Endothelial cell of umbilical vein (primary cell): ENCODE measurements at regions not wholly inside any gene's neighbourhood (a gene's known extent, or its start where the extent isn't known, plus 50 kb on each side); places are given as distances from the start of the nearest gene placed in this dataset.

Experiments
- BruUV-seq: library from RNA; stranded (reverse); fragments of 400-500 nt; replicated peaks from 2 replicates; lab custom pipeline; 2021; lab: Mats Ljungman, UMichigan
- CTCF ChIA-PET: fragments of 300-600, 350-600 bp; sonication (Branson Sonifier 250); formaldehyde crosslinking; loops from one replicate; lab custom pipeline; 2021; ENCODE audit warnings: antibody characterized with exemption, inconsistent platforms; lab: Charles Lee
- POLR2A ChIA-PET: fragments of 300-600, 350-600 bp; sonication (Branson Sonifier 250); formaldehyde crosslinking; loops from one replicate; lab custom pipeline; 2021; ENCODE audit warnings: antibody characterized with exemption, inconsistent platforms; lab: Charles Lee
- DNase-seq: peaks from one replicate; pipeline ENCODE4 v3.0.0-alpha.2; 2011; ENCODE audit warnings: low read depth, low spot score
- FAIRE-seq: peaks from 2 replicates; lab custom pipeline; 2011; peaks lifted over from hg19 to GRCh38; lab: Jason Lieb, UNC
- H2AFZ ChIP-seq: 2 replicates; pipeline ENCODE4 v1.6.0; 2012; ENCODE audit warnings: low read depth, low read length, control low read depth, inconsistent platforms
- H3K27ac ChIP-seq: 2 replicates; pipeline ENCODE4 v1.5.1; 2011; ENCODE audit warnings: low read depth, mild to moderate bottlenecking, control low read depth, low read length, moderate library complexity; ENCODE audit not compliant: insufficient read depth
- H3K27me3 ChIP-seq, 2 experiments: 2 replicates each; pipeline versions ENCODE4 v1.6.0 to v1.6.1; 2011; ENCODE audit warnings: low read length in 2 of 2, mixed read lengths in 1 of 2; ENCODE audit not compliant: control insufficient read depth in 2 of 2, insufficient read depth in 2 of 2
- H3K36me3 ChIP-seq, 2 experiments: 2 replicates in 1 of 2; 3 replicates in 1 of 2; pipeline ENCODE4 v1.5.1; 2011; ENCODE audit warnings: low read length in 2 of 2, mild to moderate bottlenecking in 1 of 2, moderate library complexity in 1 of 2; ENCODE audit not compliant: control insufficient read depth in 2 of 2, insufficient read depth in 2 of 2; ENCODE audit errors: extremely low read depth in 1 of 2
- H3K4me1 ChIP-seq: 3 replicates; pipeline ENCODE4 v1.5.1; 2011; ENCODE audit warnings: mild to moderate bottlenecking, low read length; ENCODE audit not compliant: control insufficient read depth, insufficient read depth; ENCODE audit errors: extremely low read depth
- H3K4me2 ChIP-seq: 2 replicates; pipeline ENCODE4 v1.6.1; 2011; ENCODE audit warnings: low read length, control low read depth, mixed read lengths; ENCODE audit not compliant: insufficient read depth
- H3K4me3 ChIP-seq, 3 experiments: fragments of 200-600 bp in 1 of 3; sonication (generic), shearing (Covaris generic) in 1 of 3; replicated peaks in 1 of 3; 2 replicates each; pipeline ENCODE4 v1.5.1; 2011 to 2016; ENCODE audit warnings: control low read depth in 3 of 3, low read length in 3 of 3, mild to moderate bottlenecking in 2 of 3, inconsistent platforms in 1 of 3, low read depth in 1 of 3, moderate library complexity in 1 of 3; ENCODE audit not compliant: insufficient read depth in 1 of 3
- H3K79me2 ChIP-seq: 2 replicates; pipeline ENCODE4 v1.6.0; 2012; ENCODE audit warnings: low read length, inconsistent platforms; ENCODE audit not compliant: control insufficient read depth, insufficient read depth
- H3K9ac ChIP-seq: replicated peaks from 2 replicates; pipeline ENCODE3; 2011; ENCODE audit warnings: low read length, control low read depth; ENCODE audit not compliant: insufficient read depth; ENCODE audit errors: extremely low read depth
- H3K9me1 ChIP-seq: replicated peaks from 3 replicates; pipeline ENCODE4 v1.6.0; 2011; ENCODE audit warnings: mild to moderate bottlenecking, low read length; ENCODE audit not compliant: control insufficient read depth, insufficient read depth; ENCODE audit errors: extremely low read depth
- H3K9me3 ChIP-seq: replicated peaks from 2 replicates; pipeline ENCODE4 v1.5.1; 2012; ENCODE audit warnings: low read length, inconsistent platforms; ENCODE audit not compliant: control insufficient read depth, insufficient read depth
- H4K20me1 ChIP-seq: replicated peaks from 2 replicates; pipeline ENCODE3; 2011; ENCODE audit warnings: mild to moderate bottlenecking, low read length; ENCODE audit not compliant: control insufficient read depth, insufficient read depth; ENCODE audit errors: extremely low read depth
- EZH2 ChIP-seq: IDR thresholded peaks from 2 replicates; pipeline ENCODE4 v1.6.1; 2012; ENCODE audit warnings: borderline replicate concordance, low read depth, mild to moderate bottlenecking, moderate library complexity, low read length, inconsistent platforms; ENCODE audit not compliant: severe bottlenecking
- FOS ChIP-seq: IDR thresholded peaks from 2 replicates; pipeline ENCODE4 v1.6.1; 2011; ENCODE audit warnings: mild to moderate bottlenecking, low read length, moderate library complexity, borderline replicate concordance; ENCODE audit not compliant: insufficient read depth
- GATA2 ChIP-seq: IDR thresholded peaks from 2 replicates; pipeline ENCODE4 v1.7.0; 2011; ENCODE audit warnings: low read depth, mild to moderate bottlenecking, moderate library complexity, mixed read lengths, low read length; ENCODE audit not compliant: insufficient read length, insufficient read depth
- JUN ChIP-seq: IDR thresholded peaks from 2 replicates; pipeline ENCODE4 v1.6.1; 2011; ENCODE audit warnings: borderline replicate concordance, low read depth; ENCODE audit not compliant: insufficient read length, insufficient read depth
- MYC ChIP-seq: IDR thresholded peaks from one replicate; pipeline ENCODE4 v1.6.1; 2011; ENCODE audit warnings: mild to moderate bottlenecking, low read depth, low read length
- POLR2A ChIP-seq: IDR thresholded peaks from 2 replicates; pipeline ENCODE4 v1.6.1; 2012; ENCODE audit warnings: low read depth, mild to moderate bottlenecking, control low read depth, low read length
- POLR2AphosphoS5 ChIP-seq: IDR thresholded peaks from 2 replicates; pipeline ENCODE4 v1.6.1; 2012; ENCODE audit warnings: low read depth, mild to moderate bottlenecking, control low read depth, low read length, moderate library complexity; ENCODE audit not compliant: insufficient read depth
- dilution Hi-C: fragments of 300-500 bp; cut with MboI; formaldehyde crosslinking; loops from one replicate; pipeline ENCODE4 v1.15.0; 2019; ENCODE audit warnings: low sequenced_read_pairs; ENCODE audit not compliant: extremely low pct_ligation_motif_present
- intact Hi-C: fragments of 100-400 bp; cut with micrococcal nuclease; formaldehyde crosslinking; loops from one replicate; pipeline ENCODE4 v1.10.0; 2022
- TF ChIP-seq, protein P1 (sequence below), 2 donors: IDR thresholded peaks; 1 replicate in 1 of 2; 2 replicates in 1 of 2; pipeline ENCODE4 v1.5.1; 2011; ENCODE audit warnings: low read length in 2 of 2, mild to moderate bottlenecking in 2 of 2, moderate library complexity in 2 of 2, control low read depth in 1 of 2, inconsistent platforms in 1 of 2, low read depth in 1 of 2; ENCODE audit not compliant: insufficient read depth in 1 of 2; ENCODE audit errors: extremely low read depth in 1 of 2
- TF ChIP-seq, protein P2 (sequence below): IDR thresholded peaks from 2 replicates; pipeline ENCODE4 v1.6.1; 2011; ENCODE audit not compliant: insufficient read depth, insufficient read length

DNA sequence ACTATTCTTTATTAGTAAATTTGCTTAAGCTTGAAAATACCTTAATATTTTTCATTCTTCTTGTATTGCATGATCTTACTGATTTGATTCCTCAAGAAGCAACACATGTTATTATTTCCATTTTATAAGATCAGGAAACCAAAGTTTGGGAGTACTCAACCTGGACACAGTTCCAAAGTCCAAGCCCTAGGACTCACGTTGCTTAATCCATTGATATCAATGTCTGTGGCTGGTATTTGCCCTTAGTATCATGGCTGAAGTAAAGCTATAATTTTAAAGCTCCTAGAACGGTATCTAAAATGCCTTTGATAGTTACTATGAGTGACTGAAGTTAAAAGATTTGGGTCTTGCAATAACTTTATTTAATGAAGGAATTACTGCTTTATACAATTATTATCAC, 1045.3 kb downstream of the TUSC7 start:
- H3K27ac ChIP-seq = no peak overlapping the region
- BruUV-seq = no TSS peak
- H4K20me1 ChIP-seq = no peaks in the 10 kb centered on the region
- ChIA-PET CTCF (no interaction called here), POLR2A (no interaction called here)
- H3K9me3 ChIP-seq = no peaks in the 10 kb centered on the region
- H3K4me2 ChIP-seq = no peak overlapping the region
- H3K4me1 ChIP-seq = no peaks in the 10 kb centered on the region
- no peaks in the 10 kb centered on the region for H3K9me1 ChIP-seq
- intact Hi-C loops (no loop called here), dilution Hi-C loops (no loop called here)
- H3K79me2 ChIP-seq = no peaks in the 10 kb centered on the region
- DNase-seq (no peak), FAIRE-seq (no peak)
- TF ChIP-seq MYC (no peak), FOS (no peak), EZH2 (no peak)
- TF ChIP-seq, protein P1, sequence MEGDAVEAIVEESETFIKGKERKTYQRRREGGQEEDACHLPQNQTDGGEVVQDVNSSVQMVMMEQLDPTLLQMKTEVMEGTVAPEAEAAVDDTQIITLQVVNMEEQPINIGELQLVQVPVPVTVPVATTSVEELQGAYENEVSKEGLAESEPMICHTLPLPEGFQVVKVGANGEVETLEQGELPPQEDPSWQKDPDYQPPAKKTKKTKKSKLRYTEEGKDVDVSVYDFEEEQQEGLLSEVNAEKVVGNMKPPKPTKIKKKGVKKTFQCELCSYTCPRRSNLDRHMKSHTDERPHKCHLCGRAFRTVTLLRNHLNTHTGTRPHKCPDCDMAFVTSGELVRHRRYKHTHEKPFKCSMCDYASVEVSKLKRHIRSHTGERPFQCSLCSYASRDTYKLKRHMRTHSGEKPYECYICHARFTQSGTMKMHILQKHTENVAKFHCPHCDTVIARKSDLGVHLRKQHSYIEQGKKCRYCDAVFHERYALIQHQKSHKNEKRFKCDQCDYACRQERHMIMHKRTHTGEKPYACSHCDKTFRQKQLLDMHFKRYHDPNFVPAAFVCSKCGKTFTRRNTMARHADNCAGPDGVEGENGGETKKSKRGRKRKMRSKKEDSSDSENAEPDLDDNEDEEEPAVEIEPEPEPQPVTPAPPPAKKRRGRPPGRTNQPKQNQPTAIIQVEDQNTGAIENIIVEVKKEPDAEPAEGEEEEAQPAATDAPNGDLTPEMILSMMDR (IDR thresholded peaks at IDR 0.05; ENCODE audit: extremely low read depth in 1 of 2, insufficient read depth in 1 of 2, low read depth in 1 of 2, low read length in 2 of 2) = no peak
- TF ChIP-seq, protein P2, sequence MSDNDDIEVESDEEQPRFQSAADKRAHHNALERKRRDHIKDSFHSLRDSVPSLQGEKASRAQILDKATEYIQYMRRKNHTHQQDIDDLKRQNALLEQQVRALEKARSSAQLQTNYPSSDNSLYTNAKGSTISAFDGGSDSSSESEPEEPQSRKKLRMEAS = no peak
- H3K9ac ChIP-seq = no peak overlapping the region
- H2AFZ ChIP-seq = no peak overlapping the region
- H3K36me3 ChIP-seq = no peaks in the 10 kb centered on the region
- no peak overlapping the region for H3K4me3 ChIP-seq
- no peaks in the 10 kb centered on the region for H3K27me3 ChIP-seq

DNA sequence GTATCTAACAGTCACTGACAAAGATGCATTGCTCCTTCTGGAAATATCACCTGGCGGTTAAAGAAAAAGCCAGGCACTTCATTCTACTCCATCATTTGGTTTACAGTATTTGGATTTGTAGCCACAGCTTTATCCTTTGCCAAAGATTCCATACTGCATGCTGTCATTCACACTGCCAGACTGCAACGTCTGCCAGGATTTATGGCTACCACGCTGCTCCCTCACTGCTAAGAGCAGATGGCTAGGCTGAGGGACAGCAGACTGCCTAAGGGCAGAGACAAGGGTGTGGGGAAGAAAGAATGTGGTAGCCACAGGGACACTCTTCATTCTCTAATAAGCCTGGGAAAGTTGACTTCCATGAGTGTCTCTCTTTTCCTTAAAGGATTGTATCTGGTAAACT, 1047.0 kb downstream of the TUSC7 start:
- Histone ChIP-seq H3K27me3 (no peaks in the 10 kb centered on the region), H3K4me2 (no peak overlapping the region), H4K20me1 (no peaks in the 10 kb centered on the region), H3K36me3 (no peaks in the 10 kb centered on the region), H3K27ac (no peak overlapping the region), H3K9ac (no peak overlapping the region), H3K4me3 (no peak overlapping the region), H3K9me3 (no peaks in the 10 kb centered on the region), H3K4me1 (no peaks in the 10 kb centered on the region), H2AFZ (no peak overlapping the region), H3K9me1 (no peaks in the 10 kb centered on the region), H3K79me2 (no peaks in the 10 kb centered on the region)
- FAIRE-seq (no peak), DNase-seq (no peak)
- dilution Hi-C loops (no loop called here), intact Hi-C loops (no loop called here)
- TF ChIP-seq JUN (no peak), POLR2A (no peak), GATA2 (no peak), MYC (no peak), POLR2AphosphoS5 (no peak)
- TF ChIP-seq, protein P2 = no peak
- TF ChIP-seq, protein P1 (IDR thresholded peaks at IDR 0.05; ENCODE audit: extremely low read depth in 1 of 2, insufficient read depth in 1 of 2, low read depth in 1 of 2, low read length in 2 of 2) = no peak
- POLR2A ChIA-PET = no interaction called here
- BruUV-seq = no TSS peak
- CTCF ChIA-PET = no interaction called here
